Colonic mucosa (tissue), 4 donors: ENCODE measurements at regions not wholly inside any gene's neighbourhood (a gene's known extent, or its start where the extent isn't known, plus 50 kb on each side); places are given as distances from the start of the nearest gene placed in this dataset.
A peak's percentile ranks its signal among the peaks of the same experiment; 100 is the strongest.

Source experiments
- DNase-seq: peaks from one replicate; pipeline ENCODE4 v3.0.0-alpha.2; 2020
- H3K27ac ChIP-seq: fragments of 200-600 bp; one replicate; pipeline ENCODE4 v1.8.0; 2021
- H3K27me3 ChIP-seq: fragments of 200-600 bp; one replicate; pipeline ENCODE4 v1.8.0; 2021
- H3K36me3 ChIP-seq: fragments of 200-600 bp; one replicate; pipeline ENCODE4 v1.8.0; 2021
- H3K4me1 ChIP-seq: fragments of 200-600 bp; one replicate; pipeline ENCODE4 v1.8.0; 2021; ENCODE audit warnings: mild to moderate bottlenecking
- H3K4me3 ChIP-seq: fragments of 200-600 bp; one replicate; pipeline ENCODE4 v1.8.0; 2021
- H3K9ac ChIP-seq, 2 donors: one replicate each; pipeline ENCODE4 v1.7.0; 2013; ENCODE audit warnings: control low read depth in 2 of 2, low read depth in 2 of 2, low read length in 2 of 2
- H3K9me3 ChIP-seq: fragments of 200-600 bp; one replicate; pipeline ENCODE4 v1.8.0; 2021
- intact Hi-C: fragments of 100-400 bp; cut with DNase I; formaldehyde crosslinking; loops from one replicate; pipeline ENCODE4 v1.14.1; 2022
- TF ChIP-seq, protein P1 (sequence below): fragments of 200-600 bp; IDR thresholded peaks from one replicate; pipeline ENCODE4 v1.8.0; 2022; ENCODE audit warnings: antibody characterized with exemption, mild to moderate bottlenecking
- donor health status: healthy.
- donor health status: DM: no; HTN: no; CAD: no.
- donor health status: DM: no; HTN: no; CAD: no.

DNA sequence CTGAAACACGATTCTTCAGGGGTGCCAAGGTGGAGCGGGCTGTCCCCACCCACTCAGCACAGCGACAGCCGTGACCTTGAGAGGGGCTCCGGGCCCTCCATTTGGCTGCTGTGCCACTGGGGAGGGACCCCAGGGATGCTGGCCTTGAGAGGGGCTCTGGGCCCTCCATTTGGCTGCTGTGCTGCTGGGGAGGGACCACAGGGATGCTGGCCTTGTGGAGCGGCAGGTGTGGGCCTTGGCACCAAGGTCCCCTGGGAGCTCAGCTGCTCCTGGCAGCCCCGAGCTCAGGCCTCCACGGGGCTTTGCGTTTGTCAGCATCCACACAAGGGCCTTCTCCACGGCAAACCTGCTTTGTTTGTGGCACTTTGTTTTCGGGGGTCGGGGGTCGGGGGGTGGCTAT, 137.6 kb upstream of the LPCAT1 start:
- Histone ChIP-seq H3K27ac (no peak overlapping the region), H3K27me3 (peaks cover 7% of the 10 kb centered on the region), H3K36me3 (no peaks in the 10 kb centered on the region), H3K9ac (no peak overlapping the region), H3K4me3 (no peak overlapping the region), H3K9me3 (no peaks in the 10 kb centered on the region), H3K4me1 (no peaks in the 10 kb centered on the region)
- TF ChIP-seq, protein P1, sequence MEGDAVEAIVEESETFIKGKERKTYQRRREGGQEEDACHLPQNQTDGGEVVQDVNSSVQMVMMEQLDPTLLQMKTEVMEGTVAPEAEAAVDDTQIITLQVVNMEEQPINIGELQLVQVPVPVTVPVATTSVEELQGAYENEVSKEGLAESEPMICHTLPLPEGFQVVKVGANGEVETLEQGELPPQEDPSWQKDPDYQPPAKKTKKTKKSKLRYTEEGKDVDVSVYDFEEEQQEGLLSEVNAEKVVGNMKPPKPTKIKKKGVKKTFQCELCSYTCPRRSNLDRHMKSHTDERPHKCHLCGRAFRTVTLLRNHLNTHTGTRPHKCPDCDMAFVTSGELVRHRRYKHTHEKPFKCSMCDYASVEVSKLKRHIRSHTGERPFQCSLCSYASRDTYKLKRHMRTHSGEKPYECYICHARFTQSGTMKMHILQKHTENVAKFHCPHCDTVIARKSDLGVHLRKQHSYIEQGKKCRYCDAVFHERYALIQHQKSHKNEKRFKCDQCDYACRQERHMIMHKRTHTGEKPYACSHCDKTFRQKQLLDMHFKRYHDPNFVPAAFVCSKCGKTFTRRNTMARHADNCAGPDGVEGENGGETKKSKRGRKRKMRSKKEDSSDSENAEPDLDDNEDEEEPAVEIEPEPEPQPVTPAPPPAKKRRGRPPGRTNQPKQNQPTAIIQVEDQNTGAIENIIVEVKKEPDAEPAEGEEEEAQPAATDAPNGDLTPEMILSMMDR, result no peak
- DNase-seq, result peak; percentile 10
- intact Hi-C loops, result no loop called here

DNA sequence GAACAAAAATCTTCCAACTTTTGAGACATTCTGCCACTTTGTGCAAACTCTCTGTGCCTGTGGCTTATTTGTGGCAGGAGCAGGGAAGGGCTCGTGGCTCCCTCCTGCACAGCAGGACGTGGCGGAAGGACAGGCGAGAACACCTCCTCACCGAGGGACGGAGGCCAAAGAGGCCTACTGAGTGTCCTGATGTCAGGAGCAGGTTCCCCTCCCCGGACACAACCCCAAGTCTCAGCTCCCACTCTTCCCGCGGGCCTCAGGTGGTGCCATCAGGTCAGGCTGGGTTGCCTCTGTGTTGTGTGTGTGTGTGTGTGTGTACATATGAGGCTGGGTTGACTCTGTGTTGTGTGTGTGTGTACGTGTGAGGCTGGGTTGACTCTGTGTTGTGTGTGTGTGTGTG, 136.8 kb upstream of the LPCAT1 start:
- H3K4me1 ChIP-seq, result no peaks in the 10 kb centered on the region
- TF ChIP-seq, protein P1, result no peak
- no peaks in the 10 kb centered on the region for H3K36me3 ChIP-seq
- peaks cover 4% of the 10 kb centered on the region for H3K27me3 ChIP-seq
- H3K9me3 ChIP-seq, result no peaks in the 10 kb centered on the region
- intact Hi-C loops, result no loop called here
- no peak overlapping the region for H3K9ac ChIP-seq
- no peak overlapping the region for H3K4me3 ChIP-seq
- H3K27ac ChIP-seq, result no peak overlapping the region
- DNase-seq, result no peak

DNA sequence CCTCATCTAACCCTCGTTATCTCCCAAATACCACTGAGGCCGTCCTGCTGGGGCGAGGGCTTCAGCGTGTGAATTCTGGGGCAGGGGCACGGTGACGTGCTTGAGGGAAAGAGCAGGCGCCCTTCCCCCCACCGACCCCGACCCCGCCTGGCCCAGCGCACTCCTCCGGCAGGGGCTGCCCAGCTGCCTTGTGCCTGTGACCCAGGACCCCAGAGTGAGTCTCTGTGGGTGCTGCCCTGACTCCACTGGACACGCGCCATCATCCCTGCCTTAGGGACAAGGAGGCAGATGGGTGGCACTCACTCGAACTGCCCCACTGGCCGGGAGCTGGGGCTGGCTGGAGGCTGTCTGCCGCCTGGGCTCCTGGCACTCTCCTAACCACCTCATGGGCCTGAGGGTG, 136.2 kb upstream of the LPCAT1 start:
- Histone ChIP-seq H3K9ac (no peak overlapping the region), H3K4me3 (no peak overlapping the region), H3K36me3 (no peaks in the 10 kb centered on the region), H3K4me1 (no peaks in the 10 kb centered on the region), H3K27ac (no peak overlapping the region), H3K27me3 (peaks cover 4% of the 10 kb centered on the region), H3K9me3 (no peaks in the 10 kb centered on the region)
- intact Hi-C loops, result no loop called here
- TF ChIP-seq, protein P1, result no peak
- no peak for DNase-seq

DNA sequence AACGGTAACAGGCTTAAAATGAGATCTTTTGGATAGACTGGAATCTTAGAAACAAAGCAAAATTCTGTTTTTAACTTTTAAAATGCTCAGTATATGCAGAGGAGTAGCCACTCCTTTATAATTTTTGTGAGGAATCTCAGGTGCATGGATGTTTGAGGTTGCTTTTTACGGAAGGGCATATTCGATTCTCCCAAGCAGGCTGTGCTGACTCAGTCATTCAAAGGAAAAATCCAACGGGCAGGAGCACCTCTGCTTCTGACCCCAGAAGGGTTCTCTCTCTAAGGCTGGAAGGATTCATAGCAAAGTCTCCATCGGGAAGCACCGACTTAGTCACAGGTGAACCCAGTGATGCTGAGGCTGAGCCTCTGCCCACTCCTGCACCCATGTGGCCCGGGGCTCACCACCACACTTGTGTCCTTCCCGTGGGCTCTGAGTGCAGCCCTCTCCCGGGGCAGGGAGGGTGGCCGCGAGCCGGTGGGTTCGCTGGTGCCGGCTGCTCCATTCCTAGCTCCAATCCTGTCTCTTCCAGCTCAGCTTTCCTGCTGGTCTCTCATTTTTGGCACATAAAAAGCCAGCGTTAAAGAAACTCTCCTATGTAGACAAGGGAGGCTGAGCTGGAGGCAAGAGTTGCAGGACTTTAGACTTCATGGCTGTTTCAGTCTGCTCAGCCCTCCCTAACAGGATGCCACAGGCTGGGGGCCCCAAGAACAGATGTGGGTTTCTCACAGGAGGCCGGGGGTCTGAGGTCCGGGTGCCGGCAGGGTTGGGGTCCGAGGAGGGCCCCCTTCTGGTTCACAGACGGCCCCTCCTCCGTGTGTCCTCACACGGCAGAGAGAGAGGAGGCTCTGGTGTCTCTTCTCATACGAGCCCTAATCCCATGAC, 135.6 kb upstream of the LPCAT1 start:
- Histone ChIP-seq H3K27me3 (peaks cover 4% of the 10 kb centered on the region), H3K27ac (no peak overlapping the region), H3K4me1 (no peaks in the 10 kb centered on the region), H3K9ac (no peak overlapping the region), H3K9me3 (no peaks in the 10 kb centered on the region), H3K4me3 (no peak overlapping the region), H3K36me3 (no peaks in the 10 kb centered on the region)
- peak; percentile 10 for DNase-seq
- TF ChIP-seq, protein P1, result no peak
- intact Hi-C loops, result no loop called here

DNA sequence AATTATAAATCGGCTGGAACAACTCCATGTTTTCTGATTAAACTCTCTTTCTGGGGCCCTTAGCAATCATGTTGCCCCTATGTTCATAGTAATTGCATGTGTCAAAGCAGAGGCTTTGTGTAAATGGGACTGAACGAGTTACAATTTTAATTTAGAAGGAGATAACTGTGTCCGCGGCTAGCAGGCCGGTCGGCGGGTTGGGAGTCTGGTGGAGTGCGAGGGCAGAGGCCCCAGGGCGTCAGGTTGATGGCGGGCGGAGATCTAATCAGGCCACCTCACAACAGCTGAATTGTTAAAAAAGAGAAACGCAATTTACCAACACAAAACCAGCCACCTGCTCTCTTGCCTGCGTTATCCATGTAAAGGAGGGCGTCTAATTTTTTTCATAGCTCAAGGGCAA, 134.9 kb upstream of the LPCAT1 start:
- no peak for DNase-seq
- intact Hi-C loops, result no loop called here
- no peak overlapping the region for H3K27ac ChIP-seq
- H3K4me1 ChIP-seq, result no peaks in the 10 kb centered on the region
- no peak overlapping the region for H3K4me3 ChIP-seq
- TF ChIP-seq, protein P1, result no peak
- H3K36me3 ChIP-seq, result no peaks in the 10 kb centered on the region
- peaks cover 4% of the 10 kb centered on the region for H3K27me3 ChIP-seq
- H3K9me3 ChIP-seq, result no peaks in the 10 kb centered on the region
- H3K9ac ChIP-seq, result no peak overlapping the region
